Natural killer cell treated with Interleukin-12 subunit alpha and Interleukin-12 subunit beta and Interleukin-15 and Interleukin-18, amount 100 ng/mL, for 72 hours (primary cell): ENCODE measurements at regions not wholly inside any gene's neighbourhood (a gene's known extent, or its start where the extent isn't known, plus 50 kb on each side); places are given as distances from the start of the nearest gene placed in this dataset.

Source experiments
- ATAC-seq, 2 donors: fragments of 150-1000 bp; cut with Tn5 transposase in 1 of 2; sonication (Bioruptor Pico), chemical (Tn5 transposase) in 1 of 2; 2 replicates each; pipeline ENCODE4 v1.10.0; 2021
- DNase-seq: peaks from one replicate; pipeline ENCODE4 v3.0.0; 2022; ENCODE audit warnings: low spot score
- H3K27ac Mint-ChIP-seq, 2 donors: 1 replicate in 1 of 2; 2 replicates in 1 of 2; pipeline ENCODE4 v1.8.0; 2022; ENCODE audit warnings: mixed read lengths in 2 of 2, mild to moderate bottlenecking in 1 of 2, moderate library complexity in 1 of 2
- H3K27me3 Mint-ChIP-seq, 2 donors: 1 replicate in 1 of 2; 2 replicates in 1 of 2; pipeline ENCODE4 v1.8.0; 2022; ENCODE audit warnings: mixed read lengths in 2 of 2
- H3K36me3 Mint-ChIP-seq: one replicate; pipeline ENCODE4 v1.8.0; 2022; ENCODE audit warnings: mixed read lengths
- H3K4me1 Mint-ChIP-seq, 2 donors: 1 replicate in 1 of 2; 2 replicates in 1 of 2; pipeline ENCODE4 v1.8.0; 2022; ENCODE audit warnings: low read depth in 2 of 2, mixed read lengths in 2 of 2, mild to moderate bottlenecking in 1 of 2
- H3K4me3 Mint-ChIP-seq: one replicate; pipeline ENCODE4 v1.8.0; 2022; ENCODE audit warnings: mixed read lengths
- H3K9me3 Mint-ChIP-seq: 2 replicates; pipeline ENCODE4 v1.8.0; 2022; ENCODE audit warnings: mixed read lengths

DNA sequence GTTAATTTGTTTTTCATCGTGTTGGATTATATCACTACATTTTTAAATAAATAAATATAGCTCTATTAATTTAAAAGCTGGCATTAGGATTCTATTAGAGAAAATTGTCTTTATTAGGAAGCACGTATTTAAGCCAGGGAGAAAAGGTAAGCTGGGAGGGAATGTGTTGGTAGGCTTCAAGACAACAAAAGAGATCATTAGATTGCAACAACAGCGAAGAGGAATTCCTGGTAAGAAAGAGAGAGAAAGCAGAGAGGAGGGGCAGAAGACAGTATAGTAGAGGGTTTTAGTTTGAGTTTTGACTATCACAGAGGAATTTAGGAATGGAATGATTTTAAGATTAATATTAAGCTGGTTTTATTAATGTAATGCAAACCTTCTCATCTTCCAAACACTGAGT, 613.6 kb upstream of the USP15 start:
- Mint-ChIP-seq H3K4me3 (no peak overlapping the region), H3K36me3 (peaks cover 7% of the 10 kb centered on the region), H3K4me1 (no peaks in the 10 kb centered on the region), H3K27ac (no peak overlapping the region), H3K27me3 (no peaks in the 10 kb centered on the region), H3K9me3 (peaks cover 23% of the 10 kb centered on the region)
- ATAC-seq (no peak), DNase-seq (no peak)

GRCh38 chr12:61647566-61647965, 612.6 kb upstream of the USP15 start:
- Mint-ChIP-seq H3K27me3 (no peaks in the 10 kb centered on the region), H3K4me1 (no peaks in the 10 kb centered on the region), H3K4me3 (no peak overlapping the region), H3K27ac (no peak overlapping the region), H3K9me3 (peaks cover 19% of the 10 kb centered on the region), H3K36me3 (peaks cover 7% of the 10 kb centered on the region)
- no peak for DNase-seq
- no peak for ATAC-seq

DNA sequence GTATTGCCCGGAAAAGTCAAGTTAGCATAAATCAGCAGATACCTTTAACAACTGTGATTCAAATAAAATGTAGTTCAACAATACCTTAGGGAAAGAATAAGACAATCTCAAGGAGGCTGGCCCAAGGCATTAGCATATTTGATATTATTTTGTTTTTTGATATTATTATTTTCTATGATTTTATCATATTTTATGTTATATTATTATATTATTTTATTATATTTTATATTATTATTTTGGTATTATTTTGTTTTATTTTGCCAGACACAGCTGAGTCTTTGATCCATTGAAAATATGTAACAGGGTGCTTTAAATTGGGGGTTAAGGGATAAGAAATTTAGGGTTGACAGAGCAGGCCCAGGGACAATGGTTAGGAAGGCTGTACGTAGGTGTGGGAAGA, 607.9 kb upstream of the USP15 start:
- no peaks in the 10 kb centered on the region for H3K36me3 Mint-ChIP-seq
- no peak for DNase-seq
- no peak overlapping the region for H3K4me3 Mint-ChIP-seq

GRCh38 chr12:61654698-61655097, 605.5 kb upstream of the USP15 start:
- no peaks in the 10 kb centered on the region for H3K36me3 Mint-ChIP-seq
- H3K4me3 Mint-ChIP-seq: no peak overlapping the region
- H3K9me3 Mint-ChIP-seq: peaks cover 10% of the 10 kb centered on the region
- no peak for ATAC-seq
- no peaks in the 10 kb centered on the region for H3K27me3 Mint-ChIP-seq
- H3K27ac Mint-ChIP-seq: no peak overlapping the region
- H3K4me1 Mint-ChIP-seq: no peaks in the 10 kb centered on the region
- DNase-seq: no peak

More for the DNA sequence above, 607.9 kb upstream of the USP15 start:
- H3K27me3 Mint-ChIP-seq: no peaks in the 10 kb centered on the region
- H3K4me1 Mint-ChIP-seq: no peaks in the 10 kb centered on the region
- no peak for ATAC-seq
- no peak overlapping the region for H3K27ac Mint-ChIP-seq
- H3K9me3 Mint-ChIP-seq: peaks cover 11% of the 10 kb centered on the region

DNA sequence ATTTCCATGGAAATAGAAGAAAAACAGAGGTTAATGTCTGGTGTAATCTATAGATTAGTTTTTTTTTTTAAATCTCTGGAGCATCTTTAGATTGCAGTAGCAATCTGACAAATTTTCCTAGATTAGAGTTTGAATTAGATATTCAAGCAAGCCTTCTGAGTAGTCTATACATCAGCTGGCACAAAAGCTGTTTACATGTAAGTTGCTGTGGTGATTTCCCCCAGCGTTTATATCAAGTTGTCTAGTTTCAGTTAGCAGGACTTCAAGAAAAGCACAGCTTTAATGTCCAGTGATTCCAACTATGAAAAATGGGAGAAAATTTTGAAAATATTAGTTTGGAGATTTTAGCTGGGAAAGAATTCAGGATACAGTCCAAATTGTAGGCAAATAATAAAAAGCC, 605.0 kb upstream of the USP15 start:
- Mint-ChIP-seq H3K4me1 (no peaks in the 10 kb centered on the region), H3K9me3 (peaks cover 9% of the 10 kb centered on the region), H3K27me3 (no peaks in the 10 kb centered on the region), H3K27ac (no peak overlapping the region), H3K4me3 (no peak overlapping the region), H3K36me3 (no peaks in the 10 kb centered on the region)
- no peak for DNase-seq
- no peak for ATAC-seq

GRCh38 chr12:61667676-61668075, 592.5 kb upstream of the USP15 start:
- Mint-ChIP-seq H3K4me1 (no peaks in the 10 kb centered on the region), H3K27ac (no peak overlapping the region), H3K4me3 (no peak overlapping the region), H3K27me3 (no peaks in the 10 kb centered on the region), H3K36me3 (peaks cover 7% of the 10 kb centered on the region), H3K9me3 (peaks cover 22% of the 10 kb centered on the region)
- DNase-seq: no peak
- no peak for ATAC-seq

DNA sequence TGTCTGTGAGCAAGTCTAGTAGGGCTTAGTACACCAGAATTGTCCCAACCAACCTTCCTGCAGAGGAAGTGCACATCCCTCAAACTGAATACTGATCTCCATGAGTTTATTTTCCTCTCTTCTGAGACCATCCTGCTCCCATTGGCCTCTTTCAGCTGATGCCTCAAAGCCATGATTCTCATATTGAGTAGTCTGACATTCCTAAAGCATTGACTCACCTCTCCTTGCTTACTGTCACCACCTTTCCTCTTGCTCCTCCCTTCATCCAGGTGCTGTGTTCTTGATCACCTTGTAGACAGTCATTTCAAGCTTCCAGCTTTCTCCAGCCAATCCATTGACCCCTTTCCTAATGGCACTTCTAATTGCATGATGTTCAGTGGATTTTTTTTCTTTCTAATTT, 583.7 kb upstream of the USP15 start:
- Mint-ChIP-seq H3K27ac (no peak overlapping the region), H3K9me3 (peaks cover 14% of the 10 kb centered on the region), H3K27me3 (no peaks in the 10 kb centered on the region), H3K4me3 (no peak overlapping the region), H3K4me1 (no peaks in the 10 kb centered on the region), H3K36me3 (peaks cover 3% of the 10 kb centered on the region)
- ATAC-seq (no peak), DNase-seq (no peak)

- DNase-seq: no peak
- Mint-ChIP-seq H3K27me3 (no peaks in the 10 kb centered on the region), H3K36me3 (no peaks in the 10 kb centered on the region), H3K4me1 (no peaks in the 10 kb centered on the region), H3K9me3 (peaks cover 11% of the 10 kb centered on the region), H3K27ac (no peak overlapping the region), H3K4me3 (no peak overlapping the region)
- no peak for ATAC-seq
Observed at GRCh38 chr12:61687407-61687806, 572.8 kb upstream of the USP15 start.

DNA sequence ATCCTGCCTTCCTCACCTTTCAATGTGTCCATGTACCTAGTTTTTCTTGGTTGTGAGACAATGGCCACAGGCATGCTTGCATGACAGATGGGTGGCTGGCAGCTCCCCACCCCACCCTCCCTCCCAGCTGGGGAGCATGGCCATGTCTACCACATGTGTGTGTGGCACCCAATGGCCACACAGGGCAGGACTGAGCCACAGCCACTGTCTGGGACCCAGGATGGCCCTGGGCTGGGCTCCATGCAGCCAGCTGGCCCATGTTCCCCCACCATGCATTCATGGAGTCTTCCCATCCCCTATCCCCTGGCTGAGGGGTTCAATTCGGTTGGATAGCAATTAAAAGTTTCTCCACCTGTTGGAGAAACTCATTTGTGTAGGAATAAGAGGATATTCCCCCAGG, 566.0 kb upstream of the USP15 start:
- Mint-ChIP-seq H3K36me3 (peaks cover 6% of the 10 kb centered on the region), H3K27me3 (no peaks in the 10 kb centered on the region), H3K4me1 (no peaks in the 10 kb centered on the region), H3K27ac (no peak overlapping the region), H3K9me3 (no peaks in the 10 kb centered on the region), H3K4me3 (no peak overlapping the region)
- no peak for DNase-seq
- no peak for ATAC-seq

DNA sequence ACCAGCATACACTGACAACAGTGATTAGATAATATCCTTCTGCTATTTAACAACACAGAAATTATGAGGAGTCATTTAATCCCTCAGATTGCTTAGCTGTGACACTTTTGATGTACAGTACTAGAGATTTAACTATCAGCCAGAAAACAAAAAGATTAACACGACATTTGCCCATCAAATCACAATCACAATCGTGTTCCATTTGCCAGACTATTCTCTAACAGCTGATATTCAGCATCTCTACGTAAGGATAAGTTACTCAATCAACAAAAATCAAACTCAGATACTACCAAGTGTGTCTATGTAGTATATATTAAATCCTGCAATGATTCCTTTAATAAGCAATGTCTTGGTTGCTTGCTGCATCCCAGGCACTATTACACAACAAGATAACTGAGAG, 558.7 kb upstream of the USP15 start:
- H3K4me3 Mint-ChIP-seq: no peak overlapping the region
- no peak for DNase-seq
- no peak for ATAC-seq
- H3K4me1 Mint-ChIP-seq: no peaks in the 10 kb centered on the region
- peaks cover under 1% of the 10 kb centered on the region for H3K36me3 Mint-ChIP-seq
- H3K9me3 Mint-ChIP-seq: peaks cover 3% of the 10 kb centered on the region
- H3K27me3 Mint-ChIP-seq: no peaks in the 10 kb centered on the region
- no peak overlapping the region for H3K27ac Mint-ChIP-seq

- no peak for DNase-seq
- Mint-ChIP-seq H3K27me3 (no peaks in the 10 kb centered on the region), H3K9me3 (peaks cover 8% of the 10 kb centered on the region), H3K4me3 (no peak overlapping the region), H3K36me3 (no peaks in the 10 kb centered on the region), H3K27ac (no peak overlapping the region), H3K4me1 (no peaks in the 10 kb centered on the region)
- no peak for ATAC-seq
Observed at GRCh38 chr12:61706783-61707182, 553.4 kb upstream of the USP15 start.

DNA sequence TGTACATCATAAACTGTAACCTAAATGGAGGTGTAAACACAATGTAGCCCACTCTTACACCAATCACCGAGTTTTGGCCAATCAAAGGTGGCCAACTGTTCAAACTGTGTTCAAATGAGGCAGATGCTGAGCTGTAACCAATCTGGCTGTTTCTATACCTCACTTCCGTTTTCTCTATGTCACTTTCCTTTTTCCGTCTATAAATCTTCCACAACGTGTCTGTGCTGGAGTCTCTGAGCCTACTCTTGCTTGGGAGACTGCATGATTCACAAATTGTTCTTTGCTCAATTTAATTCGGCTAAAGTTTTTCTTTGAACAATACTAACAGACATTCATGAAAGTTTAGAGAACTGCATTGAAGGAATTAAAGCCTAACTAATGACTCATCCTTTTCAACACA, 547.1 kb upstream of the USP15 start:
- DNase-seq (no peak), ATAC-seq (no peak)
- Mint-ChIP-seq H3K4me1 (no peaks in the 10 kb centered on the region), H3K9me3 (peaks cover 10% of the 10 kb centered on the region), H3K4me3 (no peak overlapping the region), H3K36me3 (no peaks in the 10 kb centered on the region), H3K27ac (no peak overlapping the region), H3K27me3 (no peaks in the 10 kb centered on the region)

GRCh38 chr12:61717986-61718385, 542.2 kb upstream of the USP15 start:
- Mint-ChIP-seq H3K27me3 (no peaks in the 10 kb centered on the region), H3K9me3 (peaks cover 12% of the 10 kb centered on the region), H3K27ac (no peak overlapping the region), H3K36me3 (no peaks in the 10 kb centered on the region), H3K4me3 (no peak overlapping the region), H3K4me1 (no peaks in the 10 kb centered on the region)
- ATAC-seq: no peak
- DNase-seq: no peak

DNA sequence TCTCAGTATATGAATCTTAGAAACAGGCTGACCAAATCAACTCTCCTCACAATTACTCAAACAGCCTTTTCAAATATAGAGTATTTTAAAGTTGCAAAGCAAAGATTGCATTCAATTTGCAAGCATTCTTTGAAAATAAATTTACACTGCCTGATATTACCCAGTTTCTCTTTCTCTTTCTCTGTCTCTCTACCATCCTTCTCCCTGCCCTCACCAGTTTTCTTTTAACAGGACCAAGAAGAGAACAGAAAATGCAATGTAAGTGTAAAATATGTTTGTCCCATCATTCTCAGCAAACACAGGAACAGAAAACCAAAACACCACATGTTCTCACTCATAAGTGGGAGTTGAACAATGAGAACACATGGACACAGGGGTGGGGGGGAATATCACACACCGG, 520.3 kb upstream of the USP15 start:
- Mint-ChIP-seq H3K36me3 (peaks cover 5% of the 10 kb centered on the region), H3K27me3 (no peaks in the 10 kb centered on the region), H3K4me3 (no peak overlapping the region), H3K4me1 (no peaks in the 10 kb centered on the region), H3K27ac (no peak overlapping the region), H3K9me3 (peaks cover 11% of the 10 kb centered on the region)
- ATAC-seq: no peak
- no peak for DNase-seq

DNA sequence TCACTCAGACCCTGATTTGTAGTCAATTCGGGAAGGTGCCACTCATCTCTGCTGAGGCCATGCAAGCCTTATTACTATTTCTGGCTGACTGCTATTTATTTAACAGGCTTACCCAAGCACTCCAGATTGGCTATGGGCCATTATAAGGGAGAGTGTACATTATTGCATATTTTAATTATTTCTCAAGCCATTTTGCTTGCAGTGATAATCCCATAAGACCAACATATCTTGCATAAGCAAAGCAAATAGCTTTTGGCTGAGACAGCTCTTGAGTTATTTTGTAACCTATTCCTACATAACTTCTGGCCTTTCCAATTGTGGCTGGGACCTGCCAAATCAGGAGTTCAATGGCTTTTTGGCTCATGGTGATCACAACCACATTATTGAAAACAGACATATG, 509.6 kb upstream of the USP15 start:
- H3K4me1 Mint-ChIP-seq: no peaks in the 10 kb centered on the region
- H3K27ac Mint-ChIP-seq: no peak overlapping the region
- H3K9me3 Mint-ChIP-seq: peaks cover 6% of the 10 kb centered on the region
- DNase-seq: no peak
- ATAC-seq: no peak
- no peak overlapping the region for H3K4me3 Mint-ChIP-seq
- no peaks in the 10 kb centered on the region for H3K36me3 Mint-ChIP-seq
- no peaks in the 10 kb centered on the region for H3K27me3 Mint-ChIP-seq
